ENCODE measurements at regions not wholly inside any gene's neighbourhood (a gene's known extent, or its start where the extent isn't known, plus 50 kb on each side); places are given as distances from the start of the nearest gene placed in this dataset.

- H2BK120ac ChIP-seq (ENCODE audit: low read depth, low read length, poor library complexity, severe bottlenecking), result no peak overlapping the region
- no peak overlapping the region for H2AK5ac ChIP-seq (ENCODE audit: insufficient read length, low read length)
- no peak for DNase-seq
- no peak overlapping the region for H3K56ac ChIP-seq (ENCODE audit: insufficient read length, low read depth, low read length)
- H3K27ac Mint-ChIP-seq, result no peak overlapping the region
- H2AFZ ChIP-seq (ENCODE audit: low read length), result no peak overlapping the region
- no peak overlapping the region for H3K4ac ChIP-seq (ENCODE audit: low read depth, low read length)
- no peaks in the 10 kb centered on the region for H3K27me3 ChIP-seq (ENCODE audit: insufficient read depth, low read length)
- no peaks in the 10 kb centered on the region for H3K23me2 ChIP-seq (ENCODE audit: insufficient read length, low read depth, low read length, poor library complexity, severe bottlenecking)
- H3K4me3 Mint-ChIP-seq, result no peak overlapping the region
- no peak overlapping the region for H2BK15ac ChIP-seq (ENCODE audit: low read depth, low read length)
- H3K4me2 ChIP-seq (ENCODE audit: insufficient read depth, insufficient read length, low read length), result no peak overlapping the region
- H4K5ac ChIP-seq (ENCODE audit: insufficient read length, low read depth, low read length), result no peak overlapping the region
- H2BK12ac ChIP-seq (ENCODE audit: insufficient read length, low read depth, low read length), result no peak overlapping the region
- no peak overlapping the region for H3K27ac ChIP-seq (ENCODE audit: insufficient read length, low read depth, low read length)
- TF ChIP-seq, protein P1, sequence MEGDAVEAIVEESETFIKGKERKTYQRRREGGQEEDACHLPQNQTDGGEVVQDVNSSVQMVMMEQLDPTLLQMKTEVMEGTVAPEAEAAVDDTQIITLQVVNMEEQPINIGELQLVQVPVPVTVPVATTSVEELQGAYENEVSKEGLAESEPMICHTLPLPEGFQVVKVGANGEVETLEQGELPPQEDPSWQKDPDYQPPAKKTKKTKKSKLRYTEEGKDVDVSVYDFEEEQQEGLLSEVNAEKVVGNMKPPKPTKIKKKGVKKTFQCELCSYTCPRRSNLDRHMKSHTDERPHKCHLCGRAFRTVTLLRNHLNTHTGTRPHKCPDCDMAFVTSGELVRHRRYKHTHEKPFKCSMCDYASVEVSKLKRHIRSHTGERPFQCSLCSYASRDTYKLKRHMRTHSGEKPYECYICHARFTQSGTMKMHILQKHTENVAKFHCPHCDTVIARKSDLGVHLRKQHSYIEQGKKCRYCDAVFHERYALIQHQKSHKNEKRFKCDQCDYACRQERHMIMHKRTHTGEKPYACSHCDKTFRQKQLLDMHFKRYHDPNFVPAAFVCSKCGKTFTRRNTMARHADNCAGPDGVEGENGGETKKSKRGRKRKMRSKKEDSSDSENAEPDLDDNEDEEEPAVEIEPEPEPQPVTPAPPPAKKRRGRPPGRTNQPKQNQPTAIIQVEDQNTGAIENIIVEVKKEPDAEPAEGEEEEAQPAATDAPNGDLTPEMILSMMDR (conservative IDR thresholded peaks at IDR 0.05), result no peak
- no peak overlapping the region for H3K14ac ChIP-seq (ENCODE audit: insufficient read depth, low read length)
- H3T11ph ChIP-seq (ENCODE audit: low read length), result no peak overlapping the region
- H3K79me2 ChIP-seq (ENCODE audit: insufficient read depth, low read length), result no peaks in the 10 kb centered on the region
- H3K4me1 ChIP-seq (ENCODE audit: insufficient read depth, low read length), result peaks cover 5% of the 10 kb centered on the region; the same call in 1 of the 2 replicates
- H2BK5ac ChIP-seq (ENCODE audit: insufficient read length, low read length), result no peak overlapping the region
- H4K91ac ChIP-seq (ENCODE audit: insufficient read length, low read depth, low read length), result no peak overlapping the region
- no peak overlapping the region for H3K9ac ChIP-seq (ENCODE audit: extremely low read depth, insufficient read length, low read length)
- no peaks in the 10 kb centered on the region for H3K9me3 ChIP-seq (ENCODE audit: control insufficient read depth, low read depth, low read length)
- H3K9me3 Mint-ChIP-seq, result no peaks in the 10 kb centered on the region; a peak in 1 of 5 replicates
- H3K79me1 ChIP-seq (ENCODE audit: insufficient read depth, low read depth, low read length, poor library complexity, severe bottlenecking), result no peaks in the 10 kb centered on the region
- no CpG with 5 or more reads among the region's 4 CpGs for WGBS (ENCODE audit: extremely low coverage, insufficient read length, low lambda C conversion rate)
- no peak overlapping the region for H2BK20ac ChIP-seq (ENCODE audit: low read depth, low read length, poor library complexity, severe bottlenecking)
- no peak overlapping the region for H4K8ac ChIP-seq (replicated peaks; ENCODE audit: insufficient read length, low read depth, low read length)
- H3K4me1 Mint-ChIP-seq, result peaks cover 6 to 9% of the 10 kb centered on the region in 2 experiments; a peak in 3 of 4 replicates
- no peaks in the 10 kb centered on the region for H3K36me3 Mint-ChIP-seq (ENCODE audit: insufficient read depth in 1 of 3, low read depth in 3 of 3)
- H4K20me1 ChIP-seq (ENCODE audit: control insufficient read depth, insufficient read depth, insufficient read length), result no peaks in the 10 kb centered on the region
- H3K18ac ChIP-seq (ENCODE audit: insufficient read length, low read depth, low read length), result no peak overlapping the region
- no peak overlapping the region for H3K23ac ChIP-seq (ENCODE audit: insufficient read length, low read depth, low read length)
- H3K27me3 Mint-ChIP-seq (ENCODE audit: low read depth), result no peaks in the 10 kb centered on the region
Measured at GRCh38 chr5:115456056-115456455, 88.5 kb downstream of the FEM1C start.
